GM19025 (cell line): ENCODE measurements at regions not wholly inside any gene's neighbourhood (a gene's known extent, or its start where the extent isn't known, plus 50 kb on each side); places are given as distances from the start of the nearest gene placed in this dataset.
"Not testable (repeated sequence)": the region's sequence is repeated elsewhere in the genome, so short reads cannot be mapped to it uniquely, and the experiment has no call there.

Source experiments
- ATAC-seq: cut with Tn5 transposase; IDR thresholded peaks from one replicate; pipeline ENCODE4 v1.9.1; 2021; ENCODE audit warnings: mild to moderate bottlenecking, low read depth, moderate library complexity; ENCODE audit not compliant: unreplicated experiment

DNA sequence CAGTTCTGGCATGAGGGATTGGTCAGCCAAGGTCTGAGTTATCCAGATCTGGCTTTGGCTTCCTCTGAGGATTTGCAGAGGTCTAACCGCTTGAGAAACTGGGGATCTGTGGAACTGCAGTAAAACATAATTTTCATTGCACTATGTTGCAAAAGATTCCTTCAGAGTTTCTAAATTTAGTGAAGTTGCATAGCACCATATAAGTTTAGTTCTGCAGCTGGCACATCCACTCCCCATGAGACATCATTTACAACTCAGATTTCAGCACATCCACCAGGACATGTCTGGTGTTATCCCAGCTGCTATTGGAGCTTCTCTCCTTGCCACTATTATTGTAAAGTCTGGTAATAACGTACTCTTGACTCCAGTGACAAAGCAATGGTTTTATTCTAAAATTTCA, 181.5 kb downstream of the CWF19L2 start:
- ATAC-seq = no peak

DNA sequence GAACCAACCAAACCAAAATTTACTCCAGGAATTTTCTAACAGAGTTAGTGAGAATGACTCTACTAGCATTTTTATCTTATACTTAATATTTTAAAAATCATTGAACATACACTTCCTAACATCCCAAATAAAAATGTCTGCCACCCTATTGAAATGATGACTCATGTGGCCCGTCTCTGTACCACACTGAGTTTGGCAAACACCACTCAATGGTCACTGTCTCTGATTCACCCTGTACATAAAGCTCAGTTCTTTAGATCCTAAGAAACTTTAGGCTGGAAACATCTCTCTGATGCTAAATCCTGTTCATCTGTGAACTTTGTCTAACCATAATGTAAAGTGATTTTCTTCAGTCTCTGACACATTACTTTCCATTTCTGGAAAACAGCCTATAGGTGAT, 182.0 kb downstream of the CWF19L2 start:
- no peak for ATAC-seq

DNA sequence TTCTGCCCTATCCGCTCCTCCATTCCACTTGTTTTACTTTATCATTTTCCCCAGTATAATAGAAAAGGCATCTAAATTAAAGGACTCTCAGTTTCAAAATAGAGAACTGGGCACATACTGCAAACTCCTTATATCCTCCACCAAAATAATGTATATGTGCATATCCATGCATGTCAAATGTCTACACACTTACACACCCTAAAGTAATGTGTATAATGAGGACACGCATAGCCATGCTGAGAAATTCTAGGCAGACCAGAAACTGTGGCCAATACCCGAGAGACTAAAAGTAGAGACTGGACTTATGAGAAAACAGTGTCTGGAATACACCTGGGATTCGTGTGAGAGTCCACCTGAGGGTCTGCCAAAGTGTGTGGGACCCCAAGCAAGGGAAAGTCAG, 183.5 kb downstream of the CWF19L2 start:
- ATAC-seq = no peak

DNA sequence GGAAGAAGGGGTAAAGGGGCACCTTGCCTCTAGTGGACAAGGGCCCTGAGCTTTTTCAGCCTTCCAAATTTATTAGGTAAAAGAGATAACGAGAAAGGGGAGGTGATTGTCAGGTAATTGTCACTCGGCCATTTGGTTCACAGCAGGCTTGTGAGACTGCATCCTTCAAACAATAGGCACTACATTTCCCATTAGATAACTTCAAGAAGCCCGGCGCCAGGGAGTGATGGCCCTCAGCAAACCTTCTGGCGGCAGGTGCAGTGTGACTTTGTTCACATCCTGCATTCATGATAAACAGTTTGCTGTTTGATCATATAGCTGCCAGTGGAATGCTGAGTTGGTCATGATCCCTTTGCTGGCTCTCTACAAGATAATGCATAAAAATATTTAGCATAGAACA, 185.1 kb downstream of the CWF19L2 start:
- no peak for ATAC-seq

DNA sequence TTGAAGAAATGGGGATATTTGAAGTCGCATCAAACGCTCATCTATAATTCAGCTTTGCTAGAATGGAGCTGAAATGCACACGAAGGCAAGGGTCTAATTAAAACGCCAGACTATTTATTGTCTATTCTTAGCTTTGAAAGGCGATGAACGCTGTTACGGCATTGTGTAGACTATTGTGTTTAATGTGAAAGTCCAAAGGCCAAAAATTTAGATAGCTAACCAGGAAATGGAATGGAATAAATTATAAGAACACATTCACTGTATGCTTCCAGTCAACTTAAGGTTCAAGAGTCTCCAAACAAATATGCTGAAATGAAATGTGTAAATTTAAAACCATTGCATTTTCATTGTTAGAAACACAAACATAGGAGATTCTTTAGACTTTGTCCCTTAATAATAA, 186.2 kb downstream of the CWF19L2 start:
- ATAC-seq = no peak

DNA sequence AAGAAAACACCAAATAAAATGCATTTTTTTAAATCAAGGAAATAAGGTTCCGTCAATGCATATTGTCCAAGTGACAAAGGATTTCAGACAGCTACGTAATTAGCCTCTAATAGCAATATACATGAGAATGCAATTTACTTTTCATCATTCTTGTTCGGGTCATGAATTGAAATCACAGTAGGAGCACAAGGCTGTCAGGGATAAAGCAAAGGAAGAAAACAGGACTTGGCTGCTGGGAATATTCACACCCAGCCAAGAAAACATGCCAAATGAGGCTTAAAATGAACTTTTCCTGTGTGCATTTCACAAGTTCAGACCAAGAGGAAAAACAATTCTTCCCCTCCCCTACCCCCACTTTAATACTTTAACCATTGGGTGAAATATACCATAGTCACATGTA, 188.6 kb downstream of the CWF19L2 start:
- ATAC-seq = no peak

DNA sequence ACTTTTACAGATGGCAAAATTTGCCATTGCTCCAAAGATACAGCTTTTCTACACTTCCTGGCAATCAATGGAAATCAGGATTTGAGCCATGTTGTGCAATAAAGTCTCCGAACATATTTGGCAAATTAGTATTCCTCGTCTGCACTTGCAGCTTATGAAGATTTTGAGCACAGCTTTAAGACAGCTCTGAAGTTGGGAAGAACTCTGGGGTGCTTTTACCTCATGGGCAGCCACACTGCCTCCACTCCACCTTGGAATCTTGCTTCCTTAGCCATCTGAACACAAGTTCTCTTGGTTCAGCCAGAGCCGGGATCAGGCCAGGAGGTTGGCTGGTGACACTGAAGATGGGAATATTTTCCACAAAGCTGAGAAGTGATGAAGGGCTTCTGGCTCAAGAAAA, 191.2 kb downstream of the CWF19L2 start:
- no peak for ATAC-seq

DNA sequence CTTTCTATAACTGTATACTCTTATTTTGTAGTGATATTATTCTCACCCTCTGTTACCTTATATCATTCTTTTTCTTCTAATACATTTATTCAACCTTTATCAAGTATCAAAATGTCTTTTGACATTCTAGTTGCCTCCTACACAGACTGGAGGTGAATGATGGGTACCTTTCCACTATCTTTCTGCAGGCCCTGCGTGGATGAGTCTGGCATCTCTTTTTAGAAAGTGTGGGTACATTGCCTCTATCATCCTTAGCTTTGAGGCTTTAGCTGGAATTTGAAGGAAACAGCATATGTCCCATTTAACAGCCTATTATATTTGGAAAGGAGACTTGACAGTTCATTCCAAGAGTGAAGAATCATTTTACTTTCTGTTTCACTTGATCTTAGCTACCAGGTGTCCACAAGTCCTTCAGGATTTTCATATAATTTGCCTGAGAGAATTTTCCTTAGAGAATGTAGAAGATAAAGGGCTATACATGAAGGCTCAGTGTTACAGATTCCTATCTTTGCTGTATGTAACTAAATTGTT, 192.0 kb downstream of the CWF19L2 start:
- no peak for ATAC-seq

DNA sequence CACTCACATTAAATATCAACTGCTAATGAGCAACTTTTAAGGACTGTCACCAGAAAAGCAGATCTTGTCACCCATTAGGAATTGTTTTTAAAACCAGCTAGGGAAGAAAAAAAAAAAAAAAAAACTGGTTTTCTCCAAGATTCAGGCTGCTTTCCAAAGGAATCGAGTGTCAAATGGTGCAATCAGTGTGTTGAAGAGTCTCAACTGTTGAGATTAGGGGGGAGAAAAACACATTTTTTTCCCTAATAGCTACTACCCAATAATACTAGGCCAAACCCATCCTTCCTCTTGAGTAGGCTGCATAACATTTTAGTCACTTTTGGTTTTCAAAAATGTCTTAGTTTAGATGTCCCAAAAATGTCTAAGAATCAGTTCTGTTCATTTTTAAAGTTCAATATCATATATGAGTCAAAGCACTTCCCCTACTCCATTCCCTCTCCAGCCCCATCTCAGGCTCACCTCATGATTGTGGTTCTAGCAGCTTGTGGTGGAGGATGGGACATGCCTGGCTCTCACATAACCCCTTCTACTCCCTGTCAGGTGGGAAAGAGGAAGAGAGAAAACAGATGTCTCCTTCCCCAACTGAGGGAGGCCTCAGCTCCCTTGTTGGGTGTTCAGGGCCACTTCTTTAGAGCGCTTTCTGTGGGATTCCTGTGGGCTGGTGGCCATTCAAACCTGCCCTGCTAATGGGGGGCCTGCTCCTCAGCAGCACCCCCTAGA, 193.6 kb downstream of the CWF19L2 start:
- peak; percentile 53 for ATAC-seq

DNA sequence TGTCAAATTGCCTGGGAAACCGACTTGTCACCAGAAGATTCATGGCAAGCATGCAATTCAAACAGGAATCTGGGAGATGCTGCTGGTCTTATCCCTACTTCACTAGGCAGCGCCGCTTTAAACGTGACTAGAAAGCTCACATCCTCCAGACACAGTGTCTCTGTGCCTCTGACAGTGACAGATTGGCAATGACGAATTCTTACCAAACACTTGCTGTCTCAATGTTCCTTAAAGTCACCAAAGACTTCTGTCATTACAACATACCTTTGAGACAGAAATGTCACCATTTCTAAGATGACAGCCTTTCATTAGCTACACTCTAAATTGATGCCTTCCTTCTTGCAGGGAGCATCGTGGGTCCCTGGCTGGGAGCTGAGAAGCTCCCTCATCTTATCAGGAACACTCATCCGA, 197.8 kb downstream of the CWF19L2 start:
- no peak for ATAC-seq

DNA sequence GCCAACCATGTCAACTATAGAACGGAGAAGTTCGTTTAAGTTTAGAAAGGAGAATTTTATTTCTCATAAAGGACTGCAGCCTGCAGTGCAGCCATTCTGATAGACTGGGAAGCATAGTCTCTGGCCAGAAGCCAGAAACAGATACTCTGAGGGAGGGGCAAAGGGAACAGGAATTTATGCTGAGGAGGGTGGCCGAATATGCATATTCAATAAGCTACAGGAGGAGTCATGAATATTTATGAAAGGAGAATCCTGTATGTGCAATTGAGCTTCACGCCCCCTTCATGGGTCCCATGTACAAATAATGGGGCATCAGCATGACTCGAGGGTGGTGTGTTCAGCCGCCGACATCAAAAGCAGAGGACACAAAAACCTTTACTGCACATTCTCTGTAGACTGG, 199.9 kb downstream of the CWF19L2 start:
- ATAC-seq = no peak

DNA sequence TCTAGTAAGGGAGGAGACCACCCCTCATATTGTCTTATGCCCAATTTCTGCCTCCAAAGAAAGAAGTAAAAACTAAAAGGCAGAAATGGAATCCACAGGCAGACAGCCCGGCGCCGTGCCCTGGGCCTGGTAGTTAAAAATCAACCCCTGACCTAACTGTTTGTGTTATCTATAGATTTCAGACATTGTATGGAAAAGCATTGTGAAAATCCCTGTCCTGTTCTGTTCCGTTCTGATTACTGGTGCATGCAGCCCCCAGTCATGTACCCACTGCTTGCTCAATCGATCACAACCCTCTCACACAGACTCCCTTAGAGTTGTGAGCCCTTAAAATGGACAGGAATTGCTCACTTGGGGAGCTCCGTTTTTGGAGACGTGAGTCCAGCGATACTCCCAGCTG, 204.0 kb downstream of the CWF19L2 start:
- not testable (repeated sequence) for ATAC-seq

DNA sequence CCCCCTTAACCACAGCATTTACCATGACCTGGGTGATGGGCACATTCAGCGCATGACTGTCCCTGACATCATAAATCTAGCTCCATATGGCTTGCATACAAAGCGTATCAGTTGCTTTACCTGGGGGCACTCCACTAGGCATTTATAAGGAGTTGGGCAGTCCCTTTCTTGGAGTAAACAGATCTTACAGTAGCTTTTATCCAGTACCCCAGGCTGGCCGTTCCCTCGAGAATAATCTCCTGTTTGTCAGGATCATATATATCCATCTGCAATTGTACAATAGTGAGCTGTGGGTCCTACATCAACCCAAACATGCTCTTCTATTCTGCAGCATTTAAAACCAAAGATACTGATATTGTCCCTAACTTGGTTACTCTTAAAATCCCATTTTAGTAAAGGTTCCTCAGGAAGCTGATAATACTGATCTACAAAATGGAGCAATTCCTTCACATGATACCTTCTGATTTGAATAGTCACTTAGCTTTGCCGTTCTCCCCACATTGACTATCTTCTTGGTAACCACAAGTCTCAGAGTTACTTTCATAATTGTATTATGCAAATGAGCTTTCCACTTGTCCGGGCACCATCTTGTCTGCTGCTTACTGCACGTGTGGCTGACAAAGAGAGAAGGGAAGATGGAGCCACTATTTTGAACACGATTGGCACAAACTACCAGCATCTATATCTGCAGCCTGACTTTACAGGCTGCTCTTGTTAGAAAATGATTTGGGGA, 205.0 kb downstream of the CWF19L2 start:
- peak; percentile 83 for ATAC-seq

DNA sequence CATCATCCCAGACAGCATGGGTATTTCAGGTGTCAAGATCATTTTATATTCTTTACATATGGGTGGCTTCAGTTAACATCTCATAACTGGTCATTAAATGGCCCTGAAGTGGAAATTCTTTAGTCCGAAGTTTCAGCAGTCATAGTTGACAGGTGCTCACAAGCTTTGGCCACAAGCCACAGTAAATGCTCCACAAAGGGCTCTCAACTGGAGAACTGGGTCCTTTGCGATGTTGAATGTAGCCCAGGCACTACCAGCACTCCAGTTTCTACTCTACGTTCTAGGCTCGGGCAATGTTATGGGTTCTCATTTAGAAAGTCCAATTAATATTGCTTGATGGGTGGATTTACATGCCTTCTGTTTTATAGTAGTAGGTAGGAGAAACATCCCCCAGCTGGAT, 206.3 kb downstream of the CWF19L2 start:
- ATAC-seq = no peak

DNA sequence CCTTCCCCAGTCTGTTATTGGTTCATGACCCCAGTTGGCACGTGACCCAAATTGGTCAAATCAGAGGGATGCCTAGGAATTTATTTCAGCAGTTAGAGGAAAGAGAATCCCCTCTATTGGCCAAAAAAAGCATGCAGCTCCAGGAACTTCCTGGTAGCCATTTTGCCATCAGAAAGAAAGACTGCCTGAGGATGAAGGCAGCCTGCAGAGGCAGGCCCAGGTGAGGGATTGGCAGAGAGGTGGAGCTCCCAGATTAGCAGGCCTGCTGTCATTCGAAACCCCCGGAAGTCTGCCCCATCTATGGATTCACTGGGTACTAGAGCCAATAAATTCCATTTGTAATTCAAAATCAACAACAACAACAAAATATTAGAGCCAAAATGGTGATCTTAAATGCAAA, 207.6 kb downstream of the CWF19L2 start:
- no peak for ATAC-seq

DNA sequence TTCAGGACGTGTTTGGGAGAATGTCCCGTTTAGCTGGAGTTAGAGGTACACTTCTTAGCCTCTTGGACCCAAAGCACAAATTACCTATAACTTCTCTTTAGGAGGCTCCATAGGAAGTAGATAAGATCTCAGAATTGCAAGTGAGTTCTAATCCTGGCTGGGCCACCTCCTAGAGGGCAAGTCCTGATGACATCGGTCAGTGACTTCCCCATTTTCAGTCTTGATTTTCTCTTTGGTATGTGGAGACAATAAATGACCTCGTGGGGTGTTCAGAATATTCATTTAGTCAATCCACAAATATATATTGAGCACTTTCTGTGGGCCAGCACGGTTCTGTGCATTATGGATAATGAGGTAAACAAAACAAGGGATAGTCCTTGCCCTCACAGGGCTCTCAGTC, 208.6 kb downstream of the CWF19L2 start:
- no peak for ATAC-seq

DNA sequence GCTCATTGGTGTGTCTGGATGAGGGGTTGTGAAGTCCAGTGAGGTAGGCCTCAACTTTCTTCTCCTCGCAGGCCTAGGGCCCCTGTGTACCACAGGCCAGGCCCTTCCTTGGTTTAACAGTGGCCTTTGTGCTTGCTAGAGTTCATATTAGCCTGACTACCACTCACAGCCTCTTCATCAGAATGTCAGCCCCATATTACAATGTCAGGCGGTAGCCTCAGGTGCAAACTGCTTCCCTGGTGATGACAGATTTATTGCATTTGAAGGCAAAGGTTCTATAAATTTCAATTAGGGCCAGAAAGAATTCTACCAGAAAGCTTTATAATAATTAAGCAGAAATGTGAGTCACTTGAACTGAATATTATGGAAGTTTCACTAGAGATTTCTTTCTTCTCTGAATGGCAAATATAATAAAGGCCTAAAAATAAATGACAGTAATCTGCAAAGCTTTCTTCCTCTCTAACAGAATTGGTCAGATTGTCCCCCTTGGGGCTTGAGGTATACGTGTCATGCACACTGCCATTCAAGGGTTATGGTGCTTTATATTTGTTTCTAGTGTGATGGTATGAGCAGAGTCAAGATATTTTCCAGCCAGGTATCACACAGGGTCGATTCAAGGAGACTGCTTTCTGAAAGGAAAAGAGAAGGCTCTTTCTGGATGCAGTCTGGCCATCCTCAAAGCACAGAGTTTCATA, 210.3 kb downstream of the CWF19L2 start:
- no peak for ATAC-seq

DNA sequence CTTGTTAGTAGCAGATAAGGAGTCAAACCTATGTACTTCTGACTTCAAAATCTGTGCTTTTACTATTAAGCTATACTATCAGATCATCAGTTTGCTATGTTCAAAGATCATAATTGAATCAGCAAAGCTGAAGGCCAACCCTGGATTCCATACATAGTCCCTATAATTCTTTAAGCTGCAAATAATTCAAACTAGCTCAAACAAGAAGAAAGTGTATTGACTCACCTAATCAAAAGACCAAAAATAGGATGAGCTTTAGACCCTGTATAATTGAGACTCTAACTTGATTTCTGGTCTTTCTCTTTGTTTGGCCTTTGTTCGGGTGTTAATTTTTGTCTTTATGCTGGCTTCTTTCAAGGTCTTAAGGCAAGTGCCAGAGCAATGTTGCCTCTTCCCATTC, 213.7 kb downstream of the CWF19L2 start:
- ATAC-seq = no peak

DNA sequence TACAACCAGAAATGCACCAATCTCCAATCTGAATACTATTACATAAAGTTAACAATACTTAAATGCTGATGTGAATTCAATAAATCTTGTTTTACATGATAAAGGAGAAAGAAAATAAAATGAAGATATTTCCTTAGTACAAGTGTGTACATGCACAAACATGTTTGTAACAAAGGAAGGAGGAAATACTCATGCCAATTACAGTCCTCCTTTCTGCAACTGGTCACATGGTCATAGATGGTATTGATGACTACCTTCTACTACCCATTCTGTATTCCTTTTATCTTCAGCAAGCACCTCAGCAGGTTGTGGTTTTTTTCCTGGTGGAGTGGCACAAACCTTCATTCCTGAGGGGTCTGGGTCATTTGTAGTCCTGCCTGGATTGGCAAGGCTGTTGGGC, 214.2 kb upstream of the GUCY1A2 start:
- ATAC-seq = no peak

DNA sequence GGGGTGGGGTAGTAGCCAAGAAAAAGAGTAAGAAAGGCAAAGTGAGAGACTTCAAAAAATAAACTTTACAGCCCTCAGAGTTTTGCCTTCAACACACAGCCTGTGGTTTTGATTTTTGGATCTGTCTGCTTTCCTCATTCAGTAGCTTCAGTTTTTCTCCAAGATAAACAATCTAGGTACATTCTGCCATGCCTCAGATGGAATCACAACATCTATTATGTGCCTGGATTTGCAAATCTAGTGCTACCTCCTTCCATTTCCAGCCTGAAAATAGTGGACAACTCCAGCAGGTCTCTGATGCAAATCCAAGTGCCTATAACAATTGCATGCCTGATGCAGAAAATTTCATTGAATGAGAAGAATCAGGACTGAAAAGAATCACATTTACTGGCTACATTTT, 206.6 kb upstream of the GUCY1A2 start:
- ATAC-seq = no peak

DNA sequence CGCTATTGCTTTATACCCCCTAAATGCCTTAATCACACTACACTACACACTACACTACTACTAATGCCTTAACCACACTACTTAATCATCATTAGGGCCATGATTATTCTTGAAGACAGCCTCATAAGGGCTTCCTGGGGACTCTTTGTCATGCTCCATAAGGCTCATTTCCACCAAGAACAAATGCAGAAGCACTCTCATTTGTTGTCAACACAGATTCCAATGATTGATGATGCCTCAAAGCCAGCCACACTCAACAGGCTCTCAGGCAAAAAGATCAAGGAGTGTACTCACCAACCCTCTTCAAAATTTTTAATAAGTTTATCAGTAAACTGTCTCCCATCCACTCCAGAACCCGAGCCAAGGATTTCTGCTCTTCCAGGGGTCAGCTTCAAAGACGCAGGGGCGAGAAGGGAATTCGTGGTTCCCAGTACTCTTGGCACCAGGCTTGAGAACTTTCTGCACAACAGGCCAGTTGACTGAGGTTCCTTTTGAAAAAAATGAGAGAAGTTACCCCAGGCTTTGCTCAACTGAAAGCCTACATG, 204.7 kb upstream of the GUCY1A2 start:
- no peak for ATAC-seq
